NCI-H2029 (cell line): ENCODE measurements at regions not wholly inside any gene's neighbourhood (a gene's known extent, or its start where the extent isn't known, plus 50 kb on each side); places are given as distances from the start of the nearest gene placed in this dataset.
"Not testable (repeated sequence)": the region's sequence is repeated elsewhere in the genome, so short reads cannot be mapped to it uniquely, and the experiment has no call there.

Experiments used
- DNase-seq: peaks from one replicate; lab custom pipeline; 2025; lab: John Stamatoyannopoulos, UW

- DNase-seq = no peak
Observed at GRCh38 chr11:115974703-115975102, 470.5 kb upstream of the CADM1 start.

GRCh38 chr11:115967203-115967602 is 463.0 kb upstream of the CADM1 start:
- not testable (repeated sequence) for DNase-seq

GRCh38 chr11:115965767-115966504 is 461.7 kb upstream of the CADM1 start:
- no peak for DNase-seq

GRCh38 chr11:115964091-115964490 is 459.9 kb upstream of the CADM1 start:
- no peak for DNase-seq

- no peak for DNase-seq
Observed at GRCh38 chr11:115963156-115963555, 458.9 kb upstream of the CADM1 start.

GRCh38 chr11:115961159-115962003 is 457.2 kb upstream of the CADM1 start:
- DNase-seq = no peak

- DNase-seq = peak; percentile 52
Observed at GRCh38 chr11:115959081-115959486, 454.9 kb upstream of the CADM1 start.

- peak; percentile 54 for DNase-seq
Observed at GRCh38 chr11:115958089-115959000, 454.1 kb upstream of the CADM1 start.

- no peak for DNase-seq
Observed at GRCh38 chr11:115955803-115956202, 451.6 kb upstream of the CADM1 start.

- DNase-seq = no peak
Observed at GRCh38 chr11:115950660-115951059, 446.4 kb upstream of the CADM1 start.

- no peak for DNase-seq
Observed at GRCh38 chr11:115944596-115944995, 440.4 kb upstream of the CADM1 start.

- DNase-seq = no peak
Observed at GRCh38 chr11:115942011-115942410, 437.8 kb upstream of the CADM1 start.

- DNase-seq = no peak
Observed at GRCh38 chr11:115941481-115941993, 437.3 kb upstream of the CADM1 start.

GRCh38 chr11:115941044-115941443 is 436.8 kb upstream of the CADM1 start:
- DNase-seq = no peak

GRCh38 chr11:115939731-115940421 is 435.7 kb upstream of the CADM1 start:
- peak; percentile 36 for DNase-seq

GRCh38 chr11:115939104-115939730 is 435.0 kb upstream of the CADM1 start:
- DNase-seq = no peak

GRCh38 chr11:115933564-115933963 is 429.3 kb upstream of the CADM1 start:
- DNase-seq = no peak

- no peak for DNase-seq
Observed at GRCh38 chr11:115931548-115932083, 427.4 kb upstream of the CADM1 start.

- no peak for DNase-seq
Observed at GRCh38 chr11:115930886-115931547, 426.8 kb upstream of the CADM1 start.

- DNase-seq = no peak
Observed at GRCh38 chr11:115930291-115930690, 426.1 kb upstream of the CADM1 start.
